IMR-90 (cell line): ENCODE measurements at regions not wholly inside any gene's neighbourhood (a gene's known extent, or its start where the extent isn't known, plus 50 kb on each side); places are given as distances from the start of the nearest gene placed in this dataset.

Source experiments
- CTCF ChIP-seq: conservative IDR thresholded peaks from 2 replicates; pipeline ENCODE4 v1.5.1; 2012; ENCODE audit warnings: mild to moderate bottlenecking, low read depth, low read length, improper control_type of control experiment
- MAFK ChIP-seq: IDR thresholded peaks from 2 replicates; pipeline ENCODE4 v1.6.1; 2012; ENCODE audit warnings: low read depth, low read length, improper control_type of control experiment
- POLR2A ChIP-seq: IDR thresholded peaks from 2 replicates; pipeline ENCODE4 v1.6.1; 2012; ENCODE audit warnings: mild to moderate bottlenecking, low read depth, low read length
- RAD21 ChIP-seq: IDR thresholded peaks from 2 replicates; pipeline ENCODE4 v1.6.1; 2012; ENCODE audit warnings: low read length, improper control_type of control experiment
- SMC3 ChIP-seq: fragments of 150-350 bp; IDR thresholded peaks from 2 replicates; pipeline ENCODE4 v1.6.1; 2016; ENCODE audit warnings: low read depth, mild to moderate bottlenecking, antibody characterized with exemption, low read length, moderate library complexity

- TF ChIP-seq CTCF (no peak), POLR2A (no peak), SMC3 (no peak), MAFK (no peak), RAD21 (no peak)
Measured at GRCh38 chr2:52659546-52659945, 1108.1 kb upstream of the CHAC2 start.
